Chondrocyte (in vitro differentiated cells): ENCODE measurements at regions not wholly inside any gene's neighbourhood (a gene's known extent, or its start where the extent isn't known, plus 50 kb on each side); places are given as distances from the start of the nearest gene placed in this dataset.

Experiments used
- DNase-seq: peaks from one replicate; pipeline ENCODE4 v3.0.0; 2021; ENCODE audit warnings: mixed read lengths, low spot score
- H3K27ac Mint-ChIP-seq: one replicate; pipeline ENCODE4 v1.8.0; 2021; ENCODE audit warnings: mild to moderate bottlenecking, moderate library complexity, mixed read lengths; ENCODE audit not compliant: unreplicated experiment
- H3K27me3 Mint-ChIP-seq: 2 replicates; pipeline ENCODE4 v1.8.0; 2021; ENCODE audit warnings: low read depth, mixed read lengths
- H3K36me3 Mint-ChIP-seq: 2 replicates; pipeline ENCODE4 v1.8.0; 2021; ENCODE audit warnings: low read depth, mixed read lengths
- H3K4me1 Mint-ChIP-seq: 2 replicates; pipeline ENCODE4 v1.8.0; 2021; ENCODE audit warnings: low read depth, mild to moderate bottlenecking, mixed read lengths
- H3K4me3 Mint-ChIP-seq: one replicate; pipeline ENCODE4 v1.8.0; 2021; ENCODE audit warnings: mild to moderate bottlenecking, moderate library complexity, mixed read lengths; ENCODE audit not compliant: unreplicated experiment
- H3K9me3 Mint-ChIP-seq: 2 replicates; pipeline ENCODE4 v1.8.0; 2021; ENCODE audit warnings: low read depth, mixed read lengths
- CTCF ChIP-seq: fragments of 200-600 bp; sonication (generic); IDR thresholded peaks from 2 replicates; pipeline ENCODE4 v1.5.0; 2021; ENCODE audit warnings: antibody characterized with exemption, mild to moderate bottlenecking, moderate library complexity

- no peak for TF ChIP-seq CTCF
- Mint-ChIP-seq H3K4me3 (no peak overlapping the region), H3K9me3 (peaks cover 7% of the 10 kb centered on the region), H3K36me3 (peaks cover 4% of the 10 kb centered on the region), H3K4me1 (no peaks in the 10 kb centered on the region), H3K27ac (no peak overlapping the region), H3K27me3 (no peaks in the 10 kb centered on the region)
- no peak for DNase-seq
These were observed 802.5 kb upstream of the DPPA4 start for GRCh38 chr3:110139821-110140220.

- Mint-ChIP-seq H3K4me1 (no peaks in the 10 kb centered on the region), H3K4me3 (no peak overlapping the region), H3K9me3 (peaks cover 10% of the 10 kb centered on the region), H3K27me3 (peaks cover 2% of the 10 kb centered on the region), H3K36me3 (no peaks in the 10 kb centered on the region), H3K27ac (no peak overlapping the region)
- no peak for TF ChIP-seq CTCF
- DNase-seq: no peak
These were observed 812.4 kb upstream of the DPPA4 start for GRCh38 chr3:110149763-110150162.

- DNase-seq: no peak
- Mint-ChIP-seq H3K27ac (no peak overlapping the region), H3K9me3 (no peaks in the 10 kb centered on the region), H3K4me1 (peaks cover 7% of the 10 kb centered on the region), H3K27me3 (no peaks in the 10 kb centered on the region), H3K4me3 (no peak overlapping the region), H3K36me3 (no peaks in the 10 kb centered on the region)
- no peak for TF ChIP-seq CTCF
These were observed 819.9 kb upstream of the DPPA4 start for GRCh38 chr3:110157221-110157620.

- no peak overlapping the region for H3K27ac Mint-ChIP-seq
- no peak overlapping the region for H3K4me3 Mint-ChIP-seq
- no peaks in the 10 kb centered on the region for H3K36me3 Mint-ChIP-seq
- H3K27me3 Mint-ChIP-seq: no peaks in the 10 kb centered on the region
- H3K4me1 Mint-ChIP-seq: peaks cover 21% of the 10 kb centered on the region
- DNase-seq: no peak
- no peaks in the 10 kb centered on the region for H3K9me3 Mint-ChIP-seq
- TF ChIP-seq CTCF: no peak
These were observed 827.5 kb upstream of the DPPA4 start for GRCh38 chr3:110164632-110165369.

- Mint-ChIP-seq H3K27ac (no peak overlapping the region), H3K4me1 (peaks cover 21% of the 10 kb centered on the region), H3K4me3 (peak overlapping the region; percentile 31)
These were observed 828.0 kb upstream of the DPPA4 start for GRCh38 chr3:110165370-110165743.

More at GRCh38 chr3:110165370-110165743, 828.0 kb upstream of the DPPA4 start:
- Mint-ChIP-seq H3K27me3 (no peaks in the 10 kb centered on the region), H3K9me3 (no peaks in the 10 kb centered on the region), H3K36me3 (no peaks in the 10 kb centered on the region)
- no peak for TF ChIP-seq CTCF
- no peak for DNase-seq
